ENCODE measurements at regions not wholly inside any gene's neighbourhood (a gene's known extent, or its start where the extent isn't known, plus 50 kb on each side); places are given as distances from the start of the nearest gene placed in this dataset.

DNA sequence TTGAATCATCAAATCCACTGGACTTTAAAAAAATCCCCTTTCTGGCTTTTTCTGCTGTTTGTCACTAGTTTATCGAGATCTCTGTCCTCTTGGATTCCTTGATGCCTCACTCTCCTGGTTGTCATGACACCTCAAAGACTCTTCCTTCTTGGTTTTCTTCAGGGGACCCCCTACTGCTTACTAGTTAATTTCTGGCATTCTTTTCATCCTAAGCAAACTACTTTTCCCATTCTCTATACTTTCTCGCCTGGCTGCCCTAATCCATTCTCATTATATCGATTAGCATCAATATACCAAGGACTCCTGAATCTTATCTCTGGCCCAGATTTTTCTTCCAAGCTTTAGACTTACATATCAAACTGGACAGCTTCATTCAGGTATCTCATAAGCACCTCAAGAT lies 98.6 kb downstream of the NEDD1 start:
- no peak for TF ChIP-seq POLR2AphosphoS5 (IDR thresholded peaks at IDR 0.05; ENCODE audit: insufficient read depth, low read depth, low read length)
- TF ChIP-seq, protein P1, sequence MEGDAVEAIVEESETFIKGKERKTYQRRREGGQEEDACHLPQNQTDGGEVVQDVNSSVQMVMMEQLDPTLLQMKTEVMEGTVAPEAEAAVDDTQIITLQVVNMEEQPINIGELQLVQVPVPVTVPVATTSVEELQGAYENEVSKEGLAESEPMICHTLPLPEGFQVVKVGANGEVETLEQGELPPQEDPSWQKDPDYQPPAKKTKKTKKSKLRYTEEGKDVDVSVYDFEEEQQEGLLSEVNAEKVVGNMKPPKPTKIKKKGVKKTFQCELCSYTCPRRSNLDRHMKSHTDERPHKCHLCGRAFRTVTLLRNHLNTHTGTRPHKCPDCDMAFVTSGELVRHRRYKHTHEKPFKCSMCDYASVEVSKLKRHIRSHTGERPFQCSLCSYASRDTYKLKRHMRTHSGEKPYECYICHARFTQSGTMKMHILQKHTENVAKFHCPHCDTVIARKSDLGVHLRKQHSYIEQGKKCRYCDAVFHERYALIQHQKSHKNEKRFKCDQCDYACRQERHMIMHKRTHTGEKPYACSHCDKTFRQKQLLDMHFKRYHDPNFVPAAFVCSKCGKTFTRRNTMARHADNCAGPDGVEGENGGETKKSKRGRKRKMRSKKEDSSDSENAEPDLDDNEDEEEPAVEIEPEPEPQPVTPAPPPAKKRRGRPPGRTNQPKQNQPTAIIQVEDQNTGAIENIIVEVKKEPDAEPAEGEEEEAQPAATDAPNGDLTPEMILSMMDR (IDR thresholded peaks at IDR 0.05; ENCODE audit: extremely low read depth in 1 of 2, insufficient read depth in 1 of 2, low read depth in 1 of 2, low read length in 2 of 2), result no peak
- TF ChIP-seq MYC (IDR thresholded peaks at IDR 0.05; ENCODE audit: low read depth, low read length), result no peak
- TF ChIP-seq POLR2A (IDR thresholded peaks at IDR 0.05; ENCODE audit: low read depth, low read length), result no peak
- TF ChIP-seq JUN (IDR thresholded peaks at IDR 0.05; ENCODE audit: borderline replicate concordance, insufficient read depth, insufficient read length, low read depth), result no peak
